HEK293T (cell line): ENCODE measurements at regions not wholly inside any gene's neighbourhood (a gene's known extent, or its start where the extent isn't known, plus 50 kb on each side); places are given as distances from the start of the nearest gene placed in this dataset.

ENCODE experiments used
- ARNT ChIP-seq: fragments of 450-650 bp; IDR thresholded peaks from 2 replicates; pipeline ENCODE4 v1.6.1; 2017; ENCODE audit warnings: mild to moderate bottlenecking
- ELF4 ChIP-seq: fragments of 450-650 bp; IDR thresholded peaks from 2 replicates; pipeline ENCODE4 v1.6.1; 2017; ENCODE audit warnings: antibody characterized with exemption
- FOXK2 ChIP-seq: fragments of 450-650 bp; IDR thresholded peaks from 2 replicates; pipeline ENCODE4 v1.6.1; 2016; ENCODE audit warnings: mild to moderate bottlenecking
- L3MBTL2 ChIP-seq: fragments of 450-650 bp; conservative IDR thresholded peaks from 2 replicates; pipeline ENCODE4 v1.6.1; 2016; ENCODE audit warnings: mild to moderate bottlenecking
- NFRKB ChIP-seq: fragments of 450-650 bp; IDR thresholded peaks from 2 replicates; pipeline ENCODE4 v1.6.1; 2016; ENCODE audit warnings: mild to moderate bottlenecking, moderate library complexity
- SUZ12 ChIP-seq: fragments of 450-650 bp; IDR thresholded peaks from 2 replicates; pipeline ENCODE4 v1.6.1; 2016; ENCODE audit warnings: mild to moderate bottlenecking
- ZNF384 ChIP-seq: fragments of 450-650 bp; IDR thresholded peaks from 2 replicates; pipeline ENCODE4 v1.6.1; 2016
- TF ChIP-seq, protein P1 (sequence below): fragments of 450-650 bp; IDR thresholded peaks from 2 replicates; pipeline ENCODE4 v1.6.1; 2016

DNA sequence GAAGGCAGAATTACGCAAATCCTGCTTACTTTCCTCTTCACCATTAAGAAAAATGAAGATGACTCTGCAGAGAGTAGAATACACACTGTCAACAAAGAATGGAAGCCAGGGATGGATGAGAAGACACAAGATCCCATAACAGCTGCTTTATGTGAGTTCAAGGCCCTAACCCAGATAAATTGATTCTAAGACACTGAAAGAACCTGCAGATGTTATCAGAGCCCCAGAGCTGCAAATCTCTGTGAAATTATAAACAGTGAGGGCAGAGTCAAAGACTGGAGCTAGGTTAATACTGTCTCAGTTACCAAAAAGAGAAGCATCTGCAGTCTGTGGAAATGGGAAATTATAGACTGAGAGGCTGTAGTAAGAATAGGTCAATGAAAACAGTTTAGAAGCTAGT, 320.1 kb upstream of the PKDCC start:
- TF ChIP-seq, protein P1, sequence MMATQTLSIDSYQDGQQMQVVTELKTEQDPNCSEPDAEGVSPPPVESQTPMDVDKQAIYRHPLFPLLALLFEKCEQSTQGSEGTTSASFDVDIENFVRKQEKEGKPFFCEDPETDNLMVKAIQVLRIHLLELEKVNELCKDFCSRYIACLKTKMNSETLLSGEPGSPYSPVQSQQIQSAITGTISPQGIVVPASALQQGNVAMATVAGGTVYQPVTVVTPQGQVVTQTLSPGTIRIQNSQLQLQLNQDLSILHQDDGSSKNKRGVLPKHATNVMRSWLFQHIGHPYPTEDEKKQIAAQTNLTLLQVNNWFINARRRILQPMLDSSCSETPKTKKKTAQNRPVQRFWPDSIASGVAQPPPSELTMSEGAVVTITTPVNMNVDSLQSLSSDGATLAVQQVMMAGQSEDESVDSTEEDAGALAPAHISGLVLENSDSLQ, result no peak
- TF ChIP-seq ELF4, result no peak
- no peak for TF ChIP-seq FOXK2
- no peak for TF ChIP-seq NFRKB
- TF ChIP-seq L3MBTL2, result no peak
- no peak for TF ChIP-seq ZNF384
- no peak for TF ChIP-seq SUZ12
- TF ChIP-seq ARNT, result no peak
